Neural progenitor cell (in vitro differentiated cells): ENCODE measurements at regions not wholly inside any gene's neighbourhood (a gene's known extent, or its start where the extent isn't known, plus 50 kb on each side); places are given as distances from the start of the nearest gene placed in this dataset.

ENCODE experiments used
- EZH2 ChIP-seq: fragments of 200-600 bp; sonication (generic); IDR thresholded peaks from 2 replicates; pipeline ENCODE4 v1.6.1; 2017; ENCODE audit warnings: antibody characterized with exemption, mild to moderate bottlenecking, moderate library complexity
- TF ChIP-seq, protein P1 (sequence below): fragments of 200-600 bp; sonication (generic); IDR thresholded peaks from 2 replicates; pipeline ENCODE4 v1.5.1; 2017; ENCODE audit warnings: antibody characterized with exemption, mild to moderate bottlenecking

DNA sequence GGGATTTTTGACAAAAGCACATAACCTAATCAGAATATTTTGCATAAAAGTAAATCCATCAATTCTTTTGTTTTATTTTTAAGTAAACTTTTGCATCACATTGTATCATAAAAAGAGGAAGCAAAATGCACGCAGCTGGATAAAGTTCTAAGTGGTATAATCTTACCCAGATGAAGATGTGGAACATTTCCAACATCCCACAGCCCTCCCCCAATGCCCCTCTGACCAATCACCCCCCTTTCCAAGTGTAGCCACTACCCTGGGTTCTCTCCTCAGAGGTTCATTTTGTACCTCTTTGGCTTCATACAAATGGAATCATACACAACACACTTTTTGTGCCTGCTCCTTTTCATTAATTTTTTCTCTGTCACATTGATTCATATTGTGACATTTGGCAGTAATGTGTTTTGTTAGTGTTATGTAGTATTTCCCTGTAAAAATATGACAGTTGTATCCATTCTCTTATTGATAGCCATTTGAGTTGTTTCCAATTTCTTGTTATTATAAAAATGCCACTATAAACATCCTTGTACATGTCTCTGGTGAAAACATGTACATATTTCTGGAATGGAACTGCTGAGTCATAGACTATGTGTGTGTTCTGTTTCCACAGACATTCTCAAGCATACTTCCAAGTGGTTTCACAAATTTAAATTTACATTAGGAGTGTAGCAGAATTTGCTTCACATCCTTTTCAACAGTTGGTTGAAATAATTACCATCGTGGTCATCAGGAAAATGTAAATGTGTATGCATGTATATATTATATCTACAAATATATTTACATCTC, 92.9 kb upstream of the SYNDIG1 start:
- TF ChIP-seq, protein P1, sequence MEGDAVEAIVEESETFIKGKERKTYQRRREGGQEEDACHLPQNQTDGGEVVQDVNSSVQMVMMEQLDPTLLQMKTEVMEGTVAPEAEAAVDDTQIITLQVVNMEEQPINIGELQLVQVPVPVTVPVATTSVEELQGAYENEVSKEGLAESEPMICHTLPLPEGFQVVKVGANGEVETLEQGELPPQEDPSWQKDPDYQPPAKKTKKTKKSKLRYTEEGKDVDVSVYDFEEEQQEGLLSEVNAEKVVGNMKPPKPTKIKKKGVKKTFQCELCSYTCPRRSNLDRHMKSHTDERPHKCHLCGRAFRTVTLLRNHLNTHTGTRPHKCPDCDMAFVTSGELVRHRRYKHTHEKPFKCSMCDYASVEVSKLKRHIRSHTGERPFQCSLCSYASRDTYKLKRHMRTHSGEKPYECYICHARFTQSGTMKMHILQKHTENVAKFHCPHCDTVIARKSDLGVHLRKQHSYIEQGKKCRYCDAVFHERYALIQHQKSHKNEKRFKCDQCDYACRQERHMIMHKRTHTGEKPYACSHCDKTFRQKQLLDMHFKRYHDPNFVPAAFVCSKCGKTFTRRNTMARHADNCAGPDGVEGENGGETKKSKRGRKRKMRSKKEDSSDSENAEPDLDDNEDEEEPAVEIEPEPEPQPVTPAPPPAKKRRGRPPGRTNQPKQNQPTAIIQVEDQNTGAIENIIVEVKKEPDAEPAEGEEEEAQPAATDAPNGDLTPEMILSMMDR: no peak
- no peak for TF ChIP-seq EZH2
